ENCODE measurements at regions not wholly inside any gene's neighbourhood (a gene's known extent, or its start where the extent isn't known, plus 50 kb on each side); places are given as distances from the start of the nearest gene placed in this dataset.

- H3K36me3 ChIP-seq (ENCODE audit: low read depth), result no peaks in the 10 kb centered on the region
Measured at GRCh38 chrX:124548571-124548970, 202.2 kb downstream of the SH2D1A start.

GRCh38 chrX:124555036-124555595 lies 208.8 kb downstream of the SH2D1A start:
- no peak overlapping the region for H3K9ac ChIP-seq
- WGBS, 2 experiments (ENCODE audit: low coverage in 1 of 2, low lambda C conversion rate in 2 of 2, missing lambda C conversion rate in 2 of 2), result 21 to 33% methylated on average over 2 of the region's 2 CpGs
- in situ Hi-C loops (cut with MboI), result no loop called here

More at GRCh38 chrX:124548571-124548970, 202.2 kb downstream of the SH2D1A start:
- Histone ChIP-seq H3K9ac (no peak overlapping the region), H3K4me1 (ENCODE audit: insufficient read depth) (no peaks in the 10 kb centered on the region), H3K4me3 (no peak overlapping the region), H4K20me1 (ENCODE audit: insufficient read depth) (no peaks in the 10 kb centered on the region), H3K79me2 (ENCODE audit: insufficient read depth) (no peaks in the 10 kb centered on the region), H3K9me3 (ENCODE audit: low read depth) (no peaks in the 10 kb centered on the region), H2AFZ (no peak overlapping the region), H3K27me3 (replicated peaks; ENCODE audit: insufficient read depth) (no peaks in the 10 kb centered on the region), H3K4me2 (ENCODE audit: unreplicated experiment) (no peak overlapping the region), H3F3A (ENCODE audit: insufficient read depth) (no peaks in the 10 kb centered on the region), H3K9me2 (ENCODE audit: insufficient read depth) (no peaks in the 10 kb centered on the region), H3K27ac (no peak overlapping the region)
- no peak for DNase-seq
- 71 to 85% methylated on average over 5 to 6 of the region's 6 CpGs for WGBS, 2 experiments (ENCODE audit: low coverage in 1 of 2, low lambda C conversion rate in 2 of 2, missing lambda C conversion rate in 2 of 2)
- TF ChIP-seq EZH2 (IDR thresholded peaks at IDR 0.05; ENCODE audit: insufficient read depth, poor library complexity, severe bottlenecking) (no peak), EZH2phosphoT487 (IDR thresholded peaks at IDR 0.05; ENCODE audit: insufficient read depth, low read depth) (no peak)
- in situ Hi-C loops (cut with MboI), result no loop called here

GRCh38 chrX:124557976-124558375 lies 211.6 kb downstream of the SH2D1A start:
- no peak for TF ChIP-seq EZH2 (IDR thresholded peaks at IDR 0.05; ENCODE audit: insufficient read depth, poor library complexity, severe bottlenecking)
- TF ChIP-seq EZH2phosphoT487 (IDR thresholded peaks at IDR 0.05; ENCODE audit: insufficient read depth, low read depth), result no peak
- in situ Hi-C loops (cut with MboI), result no loop called here

More at GRCh38 chrX:124555036-124555595, 208.8 kb downstream of the SH2D1A start:
- Histone ChIP-seq H3K9me2 (ENCODE audit: insufficient read depth) (no peaks in the 10 kb centered on the region), H4K20me1 (ENCODE audit: insufficient read depth) (no peaks in the 10 kb centered on the region), H3K27ac (no peak overlapping the region), H3K4me3 (no peak overlapping the region), H3K4me2 (ENCODE audit: unreplicated experiment) (no peak overlapping the region), H3K79me2 (ENCODE audit: insufficient read depth) (no peaks in the 10 kb centered on the region), H3K4me1 (ENCODE audit: insufficient read depth) (no peaks in the 10 kb centered on the region), H2AFZ (no peak overlapping the region), H3K36me3 (ENCODE audit: low read depth) (no peaks in the 10 kb centered on the region), H3K27me3 (replicated peaks; ENCODE audit: insufficient read depth) (no peaks in the 10 kb centered on the region), H3F3A (ENCODE audit: insufficient read depth) (no peaks in the 10 kb centered on the region), H3K9me3 (ENCODE audit: low read depth) (no peaks in the 10 kb centered on the region)
- TF ChIP-seq EZH2phosphoT487 (IDR thresholded peaks at IDR 0.05; ENCODE audit: insufficient read depth, low read depth) (no peak), EZH2 (IDR thresholded peaks at IDR 0.05; ENCODE audit: insufficient read depth, poor library complexity, severe bottlenecking) (no peak)
- peak; percentile 45 for DNase-seq

GRCh38 chrX:124573468-124573867 lies 227.1 kb downstream of the SH2D1A start:
- Histone ChIP-seq H3K4me2 (ENCODE audit: unreplicated experiment) (no peak overlapping the region), H3K27me3 (replicated peaks; ENCODE audit: insufficient read depth) (no peaks in the 10 kb centered on the region), H3F3A (ENCODE audit: insufficient read depth) (no peaks in the 10 kb centered on the region), H3K9me2 (ENCODE audit: insufficient read depth) (no peaks in the 10 kb centered on the region), H3K79me2 (ENCODE audit: insufficient read depth) (no peaks in the 10 kb centered on the region), H3K9me3 (ENCODE audit: low read depth) (no peaks in the 10 kb centered on the region), H2AFZ (no peak overlapping the region), H3K4me1 (ENCODE audit: insufficient read depth) (no peaks in the 10 kb centered on the region), H3K27ac (no peak overlapping the region), H4K20me1 (ENCODE audit: insufficient read depth) (no peaks in the 10 kb centered on the region), H3K4me3 (no peak overlapping the region), H3K36me3 (ENCODE audit: low read depth) (no peaks in the 10 kb centered on the region), H3K9ac (no peak overlapping the region)
- WGBS, 2 experiments (ENCODE audit: low coverage in 1 of 2, low lambda C conversion rate in 2 of 2, missing lambda C conversion rate in 2 of 2), result 0 to 5% methylated on average over 2 of the region's 2 CpGs
- peak; percentile 6 for DNase-seq
- no peak for TF ChIP-seq EZH2phosphoT487 (IDR thresholded peaks at IDR 0.05; ENCODE audit: insufficient read depth, low read depth)
- TF ChIP-seq EZH2 (IDR thresholded peaks at IDR 0.05; ENCODE audit: insufficient read depth, poor library complexity, severe bottlenecking), result no peak
- in situ Hi-C loops (cut with MboI), result no loop called here

More at GRCh38 chrX:124557976-124558375, 211.6 kb downstream of the SH2D1A start:
- Histone ChIP-seq H3K27me3 (replicated peaks; ENCODE audit: insufficient read depth) (no peaks in the 10 kb centered on the region), H3K4me3 (no peak overlapping the region), H3K4me1 (ENCODE audit: insufficient read depth) (no peaks in the 10 kb centered on the region), H3K36me3 (ENCODE audit: low read depth) (no peaks in the 10 kb centered on the region), H3F3A (ENCODE audit: insufficient read depth) (no peaks in the 10 kb centered on the region), H3K4me2 (ENCODE audit: unreplicated experiment) (no peak overlapping the region), H4K20me1 (ENCODE audit: insufficient read depth) (no peaks in the 10 kb centered on the region), H3K9me2 (ENCODE audit: insufficient read depth) (no peaks in the 10 kb centered on the region), H3K27ac (no peak overlapping the region), H3K79me2 (ENCODE audit: insufficient read depth) (no peaks in the 10 kb centered on the region), H3K9me3 (ENCODE audit: low read depth) (no peaks in the 10 kb centered on the region), H2AFZ (no peak overlapping the region), H3K9ac (no peak overlapping the region)
- no peak for DNase-seq
- 70 to 78% methylated on average over 1 of the region's 1 CpG for WGBS, 2 experiments (ENCODE audit: low coverage in 1 of 2, low lambda C conversion rate in 2 of 2, missing lambda C conversion rate in 2 of 2)

GRCh38 chrX:124592744-124593143 lies 246.4 kb downstream of the SH2D1A start:
- Histone ChIP-seq H2AFZ (no peak overlapping the region), H3K27ac (no peak overlapping the region), H3F3A (ENCODE audit: insufficient read depth) (no peaks in the 10 kb centered on the region), H3K4me3 (no peak overlapping the region), H3K27me3 (replicated peaks; ENCODE audit: insufficient read depth) (no peaks in the 10 kb centered on the region), H3K9ac (no peak overlapping the region), H3K36me3 (ENCODE audit: low read depth) (no peaks in the 10 kb centered on the region), H3K9me2 (ENCODE audit: insufficient read depth) (no peaks in the 10 kb centered on the region), H3K4me1 (ENCODE audit: insufficient read depth) (no peaks in the 10 kb centered on the region), H4K20me1 (ENCODE audit: insufficient read depth) (no peaks in the 10 kb centered on the region), H3K9me3 (ENCODE audit: low read depth) (no peaks in the 10 kb centered on the region), H3K79me2 (ENCODE audit: insufficient read depth) (no peaks in the 10 kb centered on the region), H3K4me2 (ENCODE audit: unreplicated experiment) (no peak overlapping the region)
- DNase-seq, result no peak
- in situ Hi-C loops (cut with MboI), result no loop called here
- TF ChIP-seq EZH2phosphoT487 (IDR thresholded peaks at IDR 0.05; ENCODE audit: insufficient read depth, low read depth) (no peak), EZH2 (IDR thresholded peaks at IDR 0.05; ENCODE audit: insufficient read depth, poor library complexity, severe bottlenecking) (no peak)

Measured in GM23248 (cell line).